ENCODE measurements at regions not wholly inside any gene's neighbourhood (a gene's known extent, or its start where the extent isn't known, plus 50 kb on each side); places are given as distances from the start of the nearest gene placed in this dataset.

DNA sequence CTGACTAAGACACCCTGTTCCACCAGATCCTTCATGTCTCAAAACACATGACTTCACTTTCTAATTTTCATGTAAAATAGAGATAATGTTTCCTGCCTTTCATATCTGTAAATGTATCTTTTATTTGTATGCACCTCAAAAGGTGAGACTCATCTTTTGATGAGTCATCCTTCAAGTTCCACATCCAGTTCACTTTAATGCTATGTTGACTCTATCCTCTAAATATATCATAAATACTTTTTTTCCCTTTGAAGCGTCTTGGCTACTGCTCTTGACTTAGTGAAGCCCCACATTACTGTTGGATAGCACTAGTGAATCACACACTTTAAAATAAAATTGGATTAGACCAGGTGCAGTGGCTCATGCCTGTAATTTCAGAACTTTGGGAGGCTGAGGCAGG is 741.1 kb downstream of the VGLL3 start:
- ChIA-PET POLR2A (no interaction called here), CTCF (no interaction called here)
- Histone ChIP-seq H3K27ac (ENCODE audit: low read depth, low read length) (no peak overlapping the region), H3K9me3 (ENCODE audit: control insufficient read depth, insufficient read depth, low read length) (peaks cover 5% of the 10 kb centered on the region; the same call in 1 of the 2 replicates), H3K4me3 (ENCODE audit: low read depth, low read length) (no peak overlapping the region), H3K27me3 (ENCODE audit: control insufficient read depth, insufficient read depth, low read length) (no peaks in the 10 kb centered on the region)
- TF ChIP-seq, protein P1, sequence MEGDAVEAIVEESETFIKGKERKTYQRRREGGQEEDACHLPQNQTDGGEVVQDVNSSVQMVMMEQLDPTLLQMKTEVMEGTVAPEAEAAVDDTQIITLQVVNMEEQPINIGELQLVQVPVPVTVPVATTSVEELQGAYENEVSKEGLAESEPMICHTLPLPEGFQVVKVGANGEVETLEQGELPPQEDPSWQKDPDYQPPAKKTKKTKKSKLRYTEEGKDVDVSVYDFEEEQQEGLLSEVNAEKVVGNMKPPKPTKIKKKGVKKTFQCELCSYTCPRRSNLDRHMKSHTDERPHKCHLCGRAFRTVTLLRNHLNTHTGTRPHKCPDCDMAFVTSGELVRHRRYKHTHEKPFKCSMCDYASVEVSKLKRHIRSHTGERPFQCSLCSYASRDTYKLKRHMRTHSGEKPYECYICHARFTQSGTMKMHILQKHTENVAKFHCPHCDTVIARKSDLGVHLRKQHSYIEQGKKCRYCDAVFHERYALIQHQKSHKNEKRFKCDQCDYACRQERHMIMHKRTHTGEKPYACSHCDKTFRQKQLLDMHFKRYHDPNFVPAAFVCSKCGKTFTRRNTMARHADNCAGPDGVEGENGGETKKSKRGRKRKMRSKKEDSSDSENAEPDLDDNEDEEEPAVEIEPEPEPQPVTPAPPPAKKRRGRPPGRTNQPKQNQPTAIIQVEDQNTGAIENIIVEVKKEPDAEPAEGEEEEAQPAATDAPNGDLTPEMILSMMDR (IDR thresholded peaks at IDR 0.05; ENCODE audit: low read depth, low read length), result no peak
- DNase-seq (ENCODE audit: low read depth, low spot score), result no peak

DNA sequence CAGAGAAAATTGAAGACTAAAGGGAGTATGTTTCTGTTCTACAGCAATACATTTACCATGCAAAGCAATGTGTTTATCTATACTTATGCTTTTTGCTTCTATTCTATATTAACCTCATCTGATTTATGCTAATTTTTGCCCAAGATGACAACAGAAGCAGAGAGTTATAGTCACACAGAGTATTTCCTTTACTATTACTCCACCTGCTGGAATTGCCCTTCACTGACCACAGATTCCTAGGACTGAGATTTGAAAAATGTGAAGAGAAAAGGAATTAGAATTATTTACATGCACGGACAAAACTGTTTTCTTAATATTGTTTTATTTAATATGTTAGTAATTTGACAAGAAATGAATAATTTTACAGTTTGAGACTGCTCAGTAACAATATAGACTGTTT is 745.6 kb downstream of the VGLL3 start:
- 0 out of 2 replicates have a peak, but pooled peaks cover 2% of the 10 kb centered on the region for H3K9me3 ChIP-seq (ENCODE audit: control insufficient read depth, insufficient read depth, low read length)
- H3K27me3 ChIP-seq (ENCODE audit: control insufficient read depth, insufficient read depth, low read length), result no peaks in the 10 kb centered on the region
- ChIA-PET CTCF (no interaction called here), POLR2A (no interaction called here)
- DNase-seq (ENCODE audit: low read depth, low spot score), result no peak
- H3K4me3 ChIP-seq (ENCODE audit: low read depth, low read length), result no peak overlapping the region
- no peak overlapping the region for H3K27ac ChIP-seq (ENCODE audit: low read depth, low read length)
- TF ChIP-seq, protein P1 (IDR thresholded peaks at IDR 0.05; ENCODE audit: low read depth, low read length), result no peak

DNA sequence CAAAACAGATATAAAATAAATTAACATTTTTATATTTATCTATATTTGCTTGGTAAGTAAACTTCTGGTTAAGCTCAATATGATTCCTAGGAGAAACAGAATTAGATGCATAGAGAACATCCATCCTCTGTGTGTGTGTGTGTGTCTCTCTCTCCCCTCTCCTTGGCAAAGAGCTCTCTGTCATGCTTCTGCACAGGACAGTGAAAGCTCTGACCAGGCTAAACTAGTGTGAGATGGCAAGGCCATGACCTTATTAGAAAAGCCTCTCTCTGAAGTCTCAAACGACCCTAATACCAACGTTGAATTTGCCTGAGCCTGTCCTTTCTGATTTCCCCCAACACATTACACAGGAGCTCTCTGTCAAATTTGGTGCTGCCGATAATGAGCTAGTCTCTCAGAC is 746.0 kb downstream of the VGLL3 start:
- Histone ChIP-seq H3K4me3 (ENCODE audit: low read depth, low read length) (no peak overlapping the region), H3K9me3 (ENCODE audit: control insufficient read depth, insufficient read depth, low read length) (0 out of 2 replicates have a peak, but pooled peaks cover 2% of the 10 kb centered on the region), H3K27me3 (ENCODE audit: control insufficient read depth, insufficient read depth, low read length) (no peaks in the 10 kb centered on the region), H3K27ac (ENCODE audit: low read depth, low read length) (no peak overlapping the region)
- ChIA-PET CTCF (no interaction called here), POLR2A (no interaction called here)
- no peak for DNase-seq (ENCODE audit: low read depth, low spot score)
- TF ChIP-seq, protein P1 (IDR thresholded peaks at IDR 0.05; ENCODE audit: low read depth, low read length), result no peak

DNA sequence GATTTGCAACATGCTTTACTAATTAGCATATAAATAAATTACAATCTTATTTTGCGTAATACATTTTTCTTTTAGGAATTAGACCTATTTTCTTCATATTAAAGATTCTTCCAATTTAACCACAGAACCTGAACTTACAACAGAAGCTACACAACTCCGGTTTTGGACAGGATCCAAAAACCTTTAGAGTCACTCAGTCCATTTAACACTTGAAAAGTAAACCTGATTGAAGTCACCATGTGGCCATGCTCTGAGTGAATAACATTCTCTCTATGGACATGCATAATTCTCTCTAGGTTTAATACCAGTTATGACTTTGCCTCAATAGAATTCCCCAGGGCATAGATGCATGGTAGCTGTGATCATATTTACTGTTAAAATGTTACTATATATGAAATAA is 751.0 kb downstream of the VGLL3 start:
- Histone ChIP-seq H3K27ac (ENCODE audit: low read depth, low read length) (no peak overlapping the region), H3K9me3 (ENCODE audit: control insufficient read depth, insufficient read depth, low read length) (no peaks in the 10 kb centered on the region), H3K4me3 (ENCODE audit: low read depth, low read length) (no peak overlapping the region), H3K27me3 (ENCODE audit: control insufficient read depth, insufficient read depth, low read length) (no peaks in the 10 kb centered on the region)
- ChIA-PET CTCF (no interaction called here), POLR2A (no interaction called here)
- TF ChIP-seq, protein P1 (IDR thresholded peaks at IDR 0.05; ENCODE audit: low read depth, low read length), result no peak
- DNase-seq (ENCODE audit: low read depth, low spot score), result no peak

DNA sequence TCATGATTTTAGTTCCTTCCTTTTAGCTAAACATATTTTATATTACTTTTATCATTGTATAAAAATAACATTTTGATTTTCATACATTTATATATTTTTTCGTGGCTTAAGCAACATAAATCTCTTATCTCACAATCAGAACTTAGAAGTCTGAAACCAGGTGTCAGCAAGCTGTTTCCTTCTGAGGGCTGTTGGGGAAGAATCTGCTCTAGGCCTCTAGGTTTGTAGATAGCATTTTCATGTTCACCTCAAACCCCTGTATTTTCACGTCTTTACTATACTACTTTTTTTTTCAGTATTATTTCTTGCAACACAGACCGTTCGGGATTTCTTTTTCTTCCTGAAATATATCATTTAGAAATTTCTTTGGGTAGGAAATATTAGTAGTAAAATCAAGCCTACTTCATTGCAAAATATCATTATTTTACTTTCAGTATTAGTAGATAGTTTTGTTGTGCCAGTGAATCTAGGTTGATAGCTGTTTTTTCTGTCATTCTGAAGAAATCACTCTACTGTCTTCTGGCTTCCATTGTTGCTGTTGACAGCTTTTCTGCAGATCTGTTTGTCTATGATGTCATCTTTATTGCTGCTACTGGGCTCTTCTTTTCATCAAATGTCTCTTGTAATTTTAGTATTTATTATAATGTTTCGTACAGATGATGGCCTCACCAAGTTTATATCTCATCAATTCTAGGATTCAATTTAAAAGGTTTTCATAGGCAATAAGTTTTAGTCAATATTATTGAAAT is 756.3 kb downstream of the VGLL3 start:
- H3K27ac ChIP-seq (ENCODE audit: low read depth, low read length), result no peak overlapping the region
- ChIA-PET CTCF (no interaction called here), POLR2A (no interaction called here)
- TF ChIP-seq, protein P1 (IDR thresholded peaks at IDR 0.05; ENCODE audit: low read depth, low read length), result no peak
- no peak overlapping the region for H3K4me3 ChIP-seq (ENCODE audit: low read depth, low read length)
- no peaks in the 10 kb centered on the region; the same call in 1 of the 2 replicates for H3K9me3 ChIP-seq (ENCODE audit: control insufficient read depth, insufficient read depth, low read length)
- DNase-seq (ENCODE audit: low read depth, low spot score), result no peak
- H3K27me3 ChIP-seq (ENCODE audit: control insufficient read depth, insufficient read depth, low read length), result no peaks in the 10 kb centered on the region

Measured in AG04450 (cell line).